Osteoblast (primary cell): ENCODE measurements at regions not wholly inside any gene's neighbourhood (a gene's known extent, or its start where the extent isn't known, plus 50 kb on each side); places are given as distances from the start of the nearest gene placed in this dataset.
"Not testable (repeated sequence)": the region's sequence is repeated elsewhere in the genome, so short reads cannot be mapped to it uniquely, and the experiment has no call there.

ENCODE experiments used
- DNase-seq: peaks from one replicate; pipeline ENCODE4 v3.0.0; 2011; ENCODE audit warnings: low spot score, mixed read lengths; ENCODE audit not compliant: insufficient read length; ENCODE audit errors: missing footprints
- H2AFZ ChIP-seq: 2 replicates; pipeline ENCODE4 v1.6.0; 2011; ENCODE audit warnings: mild to moderate bottlenecking, low read length
- H3K27ac ChIP-seq: 2 replicates; pipeline ENCODE4 v1.5.1; 2011; ENCODE audit warnings: mild to moderate bottlenecking, low read depth, low read length, moderate library complexity
- H3K27me3 ChIP-seq: 2 replicates; pipeline ENCODE4 v1.6.0; 2012; ENCODE audit warnings: mild to moderate bottlenecking, control low read depth, inconsistent platforms, low read length, moderate library complexity; ENCODE audit not compliant: insufficient read depth
- H3K36me3 ChIP-seq: 2 replicates; pipeline ENCODE4 v1.5.1; 2011; ENCODE audit warnings: mild to moderate bottlenecking, low read length, control low read depth, moderate library complexity; ENCODE audit not compliant: insufficient read depth
- H3K4me1 ChIP-seq: 2 replicates; pipeline ENCODE4 v1.5.1; 2011; ENCODE audit warnings: mild to moderate bottlenecking, low read length, control low read depth, moderate library complexity; ENCODE audit not compliant: insufficient read depth
- H3K4me2 ChIP-seq: 2 replicates; pipeline ENCODE4 v1.6.0; 2011; ENCODE audit warnings: mild to moderate bottlenecking, low read length; ENCODE audit not compliant: insufficient read depth
- H3K4me3 ChIP-seq: fragments of 200-600 bp; sonication (generic); 3 replicates; pipeline ENCODE4 v1.5.1; 2012; ENCODE audit warnings: mild to moderate bottlenecking, low read length, inconsistent platforms; ENCODE audit not compliant: insufficient read depth
- H3K79me2 ChIP-seq: 2 replicates; pipeline ENCODE4 v1.6.0; 2012; ENCODE audit warnings: mild to moderate bottlenecking, low read length, control low read depth, inconsistent platforms; ENCODE audit not compliant: insufficient read depth
- H3K9me3 ChIP-seq: 2 replicates; pipeline ENCODE4 v1.5.1; 2011; ENCODE audit warnings: low read depth, low read length, control low read depth
- H4K20me1 ChIP-seq: 2 replicates; pipeline ENCODE4 v1.6.0; 2012; ENCODE audit warnings: mild to moderate bottlenecking, low read length, control low read depth; ENCODE audit not compliant: insufficient read depth
- TF ChIP-seq, protein P1 (sequence below): IDR thresholded peaks from 2 replicates; pipeline ENCODE4 v1.5.1; 2011; ENCODE audit warnings: mild to moderate bottlenecking, low read depth, low read length, moderate library complexity; ENCODE audit errors: extremely low read depth

GRCh38 chr2:234861841-234862735, 89.7 kb upstream of the SH3BP4 start:
- H4K20me1 ChIP-seq = no peaks in the 10 kb centered on the region
- H2AFZ ChIP-seq = no peak overlapping the region
- H3K9me3 ChIP-seq = no peaks in the 10 kb centered on the region
- H3K4me1 ChIP-seq = peaks cover 5% of the 10 kb centered on the region
- no peaks in the 10 kb centered on the region for H3K79me2 ChIP-seq
- no peak overlapping the region for H3K4me2 ChIP-seq
- TF ChIP-seq, protein P1, sequence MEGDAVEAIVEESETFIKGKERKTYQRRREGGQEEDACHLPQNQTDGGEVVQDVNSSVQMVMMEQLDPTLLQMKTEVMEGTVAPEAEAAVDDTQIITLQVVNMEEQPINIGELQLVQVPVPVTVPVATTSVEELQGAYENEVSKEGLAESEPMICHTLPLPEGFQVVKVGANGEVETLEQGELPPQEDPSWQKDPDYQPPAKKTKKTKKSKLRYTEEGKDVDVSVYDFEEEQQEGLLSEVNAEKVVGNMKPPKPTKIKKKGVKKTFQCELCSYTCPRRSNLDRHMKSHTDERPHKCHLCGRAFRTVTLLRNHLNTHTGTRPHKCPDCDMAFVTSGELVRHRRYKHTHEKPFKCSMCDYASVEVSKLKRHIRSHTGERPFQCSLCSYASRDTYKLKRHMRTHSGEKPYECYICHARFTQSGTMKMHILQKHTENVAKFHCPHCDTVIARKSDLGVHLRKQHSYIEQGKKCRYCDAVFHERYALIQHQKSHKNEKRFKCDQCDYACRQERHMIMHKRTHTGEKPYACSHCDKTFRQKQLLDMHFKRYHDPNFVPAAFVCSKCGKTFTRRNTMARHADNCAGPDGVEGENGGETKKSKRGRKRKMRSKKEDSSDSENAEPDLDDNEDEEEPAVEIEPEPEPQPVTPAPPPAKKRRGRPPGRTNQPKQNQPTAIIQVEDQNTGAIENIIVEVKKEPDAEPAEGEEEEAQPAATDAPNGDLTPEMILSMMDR = no peak
- no peaks in the 10 kb centered on the region for H3K36me3 ChIP-seq
- DNase-seq = no peak
- no peak overlapping the region for H3K27ac ChIP-seq
- no peak overlapping the region for H3K4me3 ChIP-seq
- H3K27me3 ChIP-seq = no peaks in the 10 kb centered on the region

DNA sequence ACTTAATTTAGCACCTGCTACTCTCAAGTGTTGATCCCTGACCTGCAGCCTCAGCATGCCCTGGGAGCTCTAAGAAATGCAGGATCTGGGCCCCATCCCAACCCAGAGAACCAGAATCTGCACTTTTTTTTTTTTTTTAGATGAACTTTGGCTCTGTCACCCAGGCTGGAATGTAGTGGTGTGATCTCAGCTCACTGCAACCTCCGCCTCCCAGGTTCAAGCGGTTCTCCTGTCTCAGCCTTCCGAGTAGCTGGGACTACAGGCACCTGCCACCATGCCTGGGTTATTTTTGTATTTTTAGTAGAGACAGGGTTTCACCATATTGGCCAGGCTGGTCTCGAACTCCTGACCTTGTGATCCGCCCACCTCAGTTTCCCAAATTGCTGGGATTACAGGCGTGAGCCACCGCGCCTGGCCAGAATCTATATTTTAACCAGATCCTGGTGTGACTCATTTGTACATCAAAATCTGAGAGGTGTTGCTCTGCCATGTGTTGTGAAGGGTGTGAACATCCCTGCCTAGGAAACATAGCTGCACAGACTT, 92.4 kb upstream of the SH3BP4 start:
- not testable (repeated sequence) for H3K9me3 ChIP-seq, H3K79me2 ChIP-seq, H3K4me2 ChIP-seq, DNase-seq, H3K4me3 ChIP-seq, H3K27ac ChIP-seq, H3K4me1 ChIP-seq, H3K27me3 ChIP-seq, H4K20me1 ChIP-seq, H3K36me3 ChIP-seq, H2AFZ ChIP-seq

DNA sequence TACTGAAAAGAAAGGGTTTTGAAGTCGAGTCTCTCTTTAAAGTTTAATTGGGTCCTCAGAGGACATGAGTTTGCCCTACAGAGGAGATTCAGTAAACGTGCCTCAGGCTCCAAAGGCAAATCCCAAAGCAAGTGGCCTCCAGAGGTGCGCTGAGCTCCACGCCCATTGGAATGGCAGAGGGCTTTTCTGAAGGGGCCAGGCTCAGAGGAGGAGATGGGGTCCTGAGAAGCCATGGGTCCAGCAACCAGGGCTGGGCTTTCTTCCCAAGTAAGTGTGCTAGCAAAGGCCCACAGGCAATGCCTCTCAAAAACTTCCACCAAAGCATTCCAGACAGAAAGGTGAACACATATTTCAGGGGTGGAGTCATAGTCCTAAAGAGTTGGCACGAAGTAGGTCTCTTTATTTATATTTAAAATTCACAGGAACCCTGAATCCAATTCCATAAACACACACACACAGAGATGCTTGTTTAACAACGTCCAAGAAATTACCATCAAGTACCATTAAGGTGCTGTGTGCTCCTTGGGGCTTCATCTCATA, 93.0 kb upstream of the SH3BP4 start:
- no peaks in the 10 kb centered on the region for H3K9me3 ChIP-seq
- H3K79me2 ChIP-seq = no peaks in the 10 kb centered on the region
- no peak overlapping the region for H3K4me3 ChIP-seq
- H3K27ac ChIP-seq = no peak overlapping the region
- no peaks in the 10 kb centered on the region for H3K27me3 ChIP-seq
- TF ChIP-seq, protein P1 = no peak
- no peak overlapping the region for H3K4me2 ChIP-seq
- no peak for DNase-seq
- no peaks in the 10 kb centered on the region for H3K36me3 ChIP-seq
- H3K4me1 ChIP-seq = peaks cover 5% of the 10 kb centered on the region
- H4K20me1 ChIP-seq = no peaks in the 10 kb centered on the region
- H2AFZ ChIP-seq = no peak overlapping the region

DNA sequence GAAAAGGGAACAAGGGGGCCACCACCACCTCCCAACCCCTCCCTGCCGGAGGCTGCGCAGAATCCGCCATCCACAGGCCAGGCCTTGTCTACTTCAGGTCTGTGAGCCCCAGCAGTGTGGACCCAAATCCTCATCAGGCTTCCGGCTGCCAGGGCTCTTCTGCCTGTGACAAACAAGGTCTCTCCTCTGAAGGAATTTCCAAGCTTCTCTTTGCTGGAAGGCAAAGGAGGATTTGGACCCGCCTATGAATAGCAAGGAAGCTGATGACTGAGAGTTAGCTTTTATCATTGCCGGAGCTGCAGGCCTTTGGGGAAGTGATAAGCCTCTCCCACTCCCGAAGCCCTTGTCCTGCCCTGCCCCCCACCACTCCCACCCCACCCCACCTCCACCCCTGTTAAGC, 93.7 kb upstream of the SH3BP4 start:
- no peaks in the 10 kb centered on the region for H3K27me3 ChIP-seq
- no peak overlapping the region for H2AFZ ChIP-seq
- H3K9me3 ChIP-seq = no peaks in the 10 kb centered on the region
- DNase-seq = no peak
- TF ChIP-seq, protein P1 = no peak
- H3K4me3 ChIP-seq = no peak overlapping the region
- H3K36me3 ChIP-seq = no peaks in the 10 kb centered on the region
- H3K4me2 ChIP-seq = no peak overlapping the region
- no peak overlapping the region for H3K27ac ChIP-seq
- no peaks in the 10 kb centered on the region for H3K79me2 ChIP-seq
- H3K4me1 ChIP-seq = peaks cover 1% of the 10 kb centered on the region
- no peaks in the 10 kb centered on the region for H4K20me1 ChIP-seq
